ENCODE measurements at regions not wholly inside any gene's neighbourhood (a gene's known extent, or its start where the extent isn't known, plus 50 kb on each side); places are given as distances from the start of the nearest gene placed in this dataset.

DNA sequence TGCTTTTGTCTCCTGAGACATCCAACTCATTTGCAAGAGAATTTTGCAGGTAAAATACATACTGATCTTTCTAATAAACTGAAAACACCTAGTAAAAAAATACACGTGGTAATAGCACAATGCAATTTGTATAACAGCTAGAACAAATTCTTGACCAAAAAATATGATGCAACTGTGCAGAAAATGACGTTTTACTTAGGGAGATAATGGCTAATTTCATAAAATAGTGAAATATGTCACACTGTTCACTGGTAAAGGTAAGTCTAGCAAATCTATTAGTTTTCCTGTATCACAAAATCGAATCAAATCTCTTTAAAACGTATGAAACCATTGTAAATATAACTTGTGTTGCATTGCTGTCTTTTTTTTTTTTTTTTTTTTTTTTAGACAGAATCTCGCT lies 130.0 kb downstream of the VPREB1 start (continued):
- TF ChIP-seq, protein P1, sequence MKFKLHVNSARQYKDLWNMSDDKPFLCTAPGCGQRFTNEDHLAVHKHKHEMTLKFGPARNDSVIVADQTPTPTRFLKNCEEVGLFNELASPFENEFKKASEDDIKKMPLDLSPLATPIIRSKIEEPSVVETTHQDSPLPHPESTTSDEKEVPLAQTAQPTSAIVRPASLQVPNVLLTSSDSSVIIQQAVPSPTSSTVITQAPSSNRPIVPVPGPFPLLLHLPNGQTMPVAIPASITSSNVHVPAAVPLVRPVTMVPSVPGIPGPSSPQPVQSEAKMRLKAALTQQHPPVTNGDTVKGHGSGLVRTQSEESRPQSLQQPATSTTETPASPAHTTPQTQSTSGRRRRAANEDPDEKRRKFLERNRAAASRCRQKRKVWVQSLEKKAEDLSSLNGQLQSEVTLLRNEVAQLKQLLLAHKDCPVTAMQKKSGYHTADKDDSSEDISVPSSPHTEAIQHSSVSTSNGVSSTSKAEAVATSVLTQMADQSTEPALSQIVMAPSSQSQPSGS (IDR thresholded peaks at IDR 0.05; ENCODE audit: low read length): no peak
- TF ChIP-seq POLR2AphosphoS5 (IDR thresholded peaks at IDR 0.05; ENCODE audit: low read depth, low read length) (no peak), TAF1 (IDR thresholded peaks at IDR 0.05; ENCODE audit: low read depth, low read length) (no peak), CREB1 (IDR thresholded peaks at IDR 0.05) (no peak), HDAC6 (IDR thresholded peaks at IDR 0.05; ENCODE audit: low read depth, low read length) (no peak), CTBP2 (IDR thresholded peaks at IDR 0.05; ENCODE audit: borderline replicate concordance, insufficient read depth, insufficient read length, low read length) (no peak)

Data from H1 (cell line).